HepG2 (cell line): ENCODE measurements at regions not wholly inside any gene's neighbourhood (a gene's known extent, or its start where the extent isn't known, plus 50 kb on each side); places are given as distances from the start of the nearest gene placed in this dataset.

Experiments
- ATAC-seq: fragments of 200-7000 bp; cut with Tn5 transposase; 3 replicates; pipeline ENCODE4 v1.9.1; 2020; ENCODE audit warnings: mild to moderate bottlenecking, moderate library complexity
- BruUV-seq: library from RNA; stranded (reverse); fragments of 400-500 nt; replicated peaks from 2 replicates; lab custom pipeline; 2021; lab: Mats Ljungman, UMichigan
- CTCF ChIA-PET: fragments of 300-600 bp; formaldehyde crosslinking; extraction: SDS; loops from one replicate; lab custom pipeline; 2021; ENCODE audit warnings: low total read pairs, inconsistent platforms, low intra/inter-chr PET ratio; lab: Yijun Ruan, JAX
- POLR2A ChIA-PET: fragments of 350-600 bp; sonication (Branson Sonifier 250); formaldehyde crosslinking; loops from one replicate; lab custom pipeline; 2020; ENCODE audit warnings: antibody characterized with exemption, inconsistent platforms; lab: Yijun Ruan, JAX
- DNase-seq: peaks from one replicate; pipeline ENCODE4 v3.0.0-alpha.2; 2015; ENCODE audit warnings: low spot score
- FAIRE-seq: peaks from 3 replicates; lab custom pipeline; 2011; peaks lifted over from hg19 to GRCh38; lab: Jason Lieb, UNC
- H2AFZ ChIP-seq: one replicate; pipeline ENCODE4 v1.6.1; 2011; ENCODE audit warnings: low read length, inconsistent platforms
- H3K27ac ChIP-seq: fragments of 300-600 bp; 3 replicates; pipeline ENCODE4 v1.8.0; 2011; ENCODE audit warnings: mixed run types, mild to moderate bottlenecking, mixed read lengths, low read length, inconsistent platforms; ENCODE audit not compliant: insufficient read depth; ENCODE audit errors: extremely low read length
- H3K27me3 ChIP-seq, 2 experiments: fragments of 200-600 bp in 1 of 2; 2 replicates in 1 of 2; 3 replicates in 1 of 2; pipeline versions ENCODE4 v1.6.0 to v1.8.0; 2011; ENCODE audit warnings: low read length in 2 of 2, mild to moderate bottlenecking in 2 of 2, moderate library complexity in 2 of 2, inconsistent platforms in 1 of 2; ENCODE audit not compliant: insufficient read depth in 2 of 2, control insufficient read depth in 1 of 2
- H3K36me3 ChIP-seq, 2 experiments: fragments of 200-600 bp in 1 of 2; replicated peaks in 1 of 2; 2 replicates in 1 of 2; 3 replicates in 1 of 2; pipeline versions ENCODE4 v1.5.1 to v1.8.0; 2011; ENCODE audit warnings: low read length in 2 of 2, inconsistent platforms in 1 of 2; ENCODE audit not compliant: insufficient read depth in 2 of 2, control insufficient read depth in 1 of 2
- H3K4me1 ChIP-seq: 2 replicates; pipeline ENCODE4 v1.5.1; 2012; ENCODE audit warnings: low read length, inconsistent platforms; ENCODE audit not compliant: insufficient read depth
- H3K4me2 ChIP-seq: 2 replicates; pipeline ENCODE4 v1.6.0; 2011; ENCODE audit warnings: low read depth, low read length, inconsistent platforms
- H3K4me3 ChIP-seq, 3 experiments: fragments of 200-600 bp in 1 of 3; sonication (generic), shearing (Covaris generic) in 1 of 3; replicated peaks in 1 of 3; 2 replicates each; pipeline ENCODE4 v1.5.1; 2011 to 2016; ENCODE audit warnings: low read length in 3 of 3, inconsistent platforms in 2 of 3, low read depth in 2 of 3, mild to moderate bottlenecking in 2 of 3, control low read depth in 1 of 3, mixed read lengths in 1 of 3; ENCODE audit not compliant: insufficient read depth in 1 of 3
- H3K79me2 ChIP-seq: one replicate; pipeline ENCODE4 v1.6.1; 2011; ENCODE audit warnings: low read length, inconsistent platforms; ENCODE audit not compliant: insufficient read depth
- H3K9ac ChIP-seq: 2 replicates; pipeline ENCODE4 v1.6.0; 2011; ENCODE audit warnings: mild to moderate bottlenecking, low read depth, low read length, inconsistent platforms; ENCODE audit not compliant: insufficient read depth
- H3K9me3 ChIP-seq: 2 replicates; pipeline ENCODE4 v1.5.1; 2012; ENCODE audit warnings: mild to moderate bottlenecking, low read length
- H4K20me1 ChIP-seq: 2 replicates; pipeline ENCODE4 v1.6.0; 2011; ENCODE audit warnings: inconsistent platforms, mild to moderate bottlenecking, low read length, moderate library complexity; ENCODE audit not compliant: insufficient read depth
- ARNTL ChIP-seq: sonication (generic); formaldehyde crosslinking; IDR thresholded peaks from 2 replicates; pipeline ENCODE4 v1.4.0; 2020; ENCODE audit warnings: mild to moderate bottlenecking, missing genetic modification reagents
- BCL6 ChIP-seq: IDR thresholded peaks from 2 replicates; pipeline ENCODE4 v1.6.1; 2016; ENCODE audit warnings: missing genetic modification reagents, missing compliant biosample characterization
- FOXC1 ChIP-seq: sonication (generic); formaldehyde crosslinking; IDR thresholded peaks from 2 replicates; pipeline ENCODE4 v1.8.0; 2022; ENCODE audit warnings: mild to moderate bottlenecking, missing genetic modification reagents, borderline replicate concordance
- KLF12 ChIP-seq: sonication (generic); formaldehyde crosslinking; IDR thresholded peaks from 2 replicates; pipeline ENCODE4 v1.4.0; 2020; ENCODE audit warnings: missing genetic modification reagents, borderline replicate concordance
- RXRA ChIP-seq: sonication (generic); formaldehyde crosslinking; IDR thresholded peaks from 2 replicates; pipeline ENCODE4 v1.5.1; 2020; ENCODE audit warnings: missing genetic modification reagents
- U2AF1 ChIP-seq: fragments of 200-400 bp; formaldehyde crosslinking; optimal IDR thresholded peaks from 2 replicates; pipeline ENCODE3; 2017; ENCODE audit warnings: mild to moderate bottlenecking, low read depth, low read length
- U2AF2 ChIP-seq: fragments of 200-400 bp; formaldehyde crosslinking; IDR thresholded peaks from 2 replicates; pipeline ENCODE4 v1.6.1; 2017; ENCODE audit warnings: low read depth, mild to moderate bottlenecking, low read length
- ZNF12 ChIP-seq: sonication (generic); formaldehyde crosslinking; IDR thresholded peaks from 2 replicates; pipeline ENCODE4 v1.5.0; 2020; ENCODE audit warnings: missing genetic modification reagents
- ZNF20 ChIP-seq: sonication (generic); formaldehyde crosslinking; IDR thresholded peaks from 2 replicates; pipeline ENCODE4 v1.4.0; 2020; ENCODE audit warnings: mild to moderate bottlenecking, moderate library complexity, missing genetic modification reagents
- ZNF281 ChIP-seq: sonication (generic); formaldehyde crosslinking; IDR thresholded peaks from 2 replicates; pipeline ENCODE4 v1.4.0; 2020; ENCODE audit warnings: missing genetic modification reagents, borderline replicate concordance
- ZNF543 ChIP-seq: sonication (generic); formaldehyde crosslinking; IDR thresholded peaks from 2 replicates; pipeline ENCODE4 v1.4.0; 2020; ENCODE audit warnings: mild to moderate bottlenecking, missing genetic modification reagents
- ZNF83 ChIP-seq: sonication (generic); formaldehyde crosslinking; IDR thresholded peaks from 2 replicates; pipeline ENCODE4 v1.4.0; 2020; ENCODE audit warnings: missing genetic modification reagents, mild to moderate bottlenecking, borderline replicate concordance
- WGBS: methylation state at CpG from one replicate; pipeline ENCODE4 v1.1.6; 2017; ENCODE audit warnings: low lambda C conversion rate; 5-methylcytosine and 5-hydroxymethylcytosine counted together
- in situ Hi-C: cut with HindIII; loops from 2 replicates; pipeline ENCODE4 v1.10.0; 2017; ENCODE audit warnings: low pct_unique_long_range_greater_than_20kb; ENCODE audit not compliant: extremely low pct_ligation_motif_present
- intact Hi-C: fragments of 100-400 bp; cut with micrococcal nuclease; formaldehyde crosslinking; loops from one replicate; pipeline ENCODE4 v1.10.0; 2022; ENCODE audit not compliant: unreplicated experiment
- TF ChIP-seq, protein P1 (sequence below): IDR thresholded peaks from 2 replicates; pipeline ENCODE4 v1.6.1; 2018; ENCODE audit warnings: missing genetic modification reagents, mild to moderate bottlenecking, missing compliant biosample characterization
- TF ChIP-seq, protein P2 (sequence below): sonication (generic); formaldehyde crosslinking; IDR thresholded peaks from 2 replicates; pipeline ENCODE4 v1.4.0; 2020; ENCODE audit warnings: mild to moderate bottlenecking, missing genetic modification reagents
- TF ChIP-seq, protein P3 (sequence below): sonication (generic); formaldehyde crosslinking; IDR thresholded peaks from 2 replicates; pipeline ENCODE4 v1.4.0; 2020; ENCODE audit warnings: mild to moderate bottlenecking, low read depth, missing genetic modification reagents

DNA sequence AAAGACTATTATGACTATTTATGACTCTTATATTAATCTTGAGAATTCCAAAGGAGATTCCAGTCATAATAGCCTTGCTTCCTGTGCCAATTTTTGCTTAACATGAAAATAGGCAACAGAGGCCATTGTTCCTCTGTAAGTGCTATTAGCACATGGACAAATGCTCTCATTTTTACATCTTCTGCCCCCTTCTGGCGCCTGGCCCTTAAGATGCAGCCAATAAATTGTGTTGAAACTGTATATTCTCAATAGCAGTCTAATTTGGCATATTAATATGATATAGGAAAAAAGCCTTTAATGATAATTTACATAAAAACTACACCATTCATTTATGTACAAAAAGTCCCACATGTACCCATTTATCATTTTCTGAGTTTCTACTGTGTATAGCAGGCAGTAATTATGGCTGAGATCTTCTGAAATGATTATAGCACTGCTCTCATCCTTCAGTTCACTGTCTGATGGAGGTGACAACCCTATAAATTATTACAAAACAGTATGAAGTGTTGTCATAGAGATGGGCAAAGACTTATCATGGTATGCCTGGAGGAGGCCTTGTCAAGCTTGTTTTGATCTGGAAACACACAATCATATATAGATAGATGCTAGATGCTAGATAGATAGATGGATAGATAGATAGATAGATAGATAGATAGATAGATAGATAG is 613.3 kb downstream of the TSN start (continued):
- TF ChIP-seq, protein P1, sequence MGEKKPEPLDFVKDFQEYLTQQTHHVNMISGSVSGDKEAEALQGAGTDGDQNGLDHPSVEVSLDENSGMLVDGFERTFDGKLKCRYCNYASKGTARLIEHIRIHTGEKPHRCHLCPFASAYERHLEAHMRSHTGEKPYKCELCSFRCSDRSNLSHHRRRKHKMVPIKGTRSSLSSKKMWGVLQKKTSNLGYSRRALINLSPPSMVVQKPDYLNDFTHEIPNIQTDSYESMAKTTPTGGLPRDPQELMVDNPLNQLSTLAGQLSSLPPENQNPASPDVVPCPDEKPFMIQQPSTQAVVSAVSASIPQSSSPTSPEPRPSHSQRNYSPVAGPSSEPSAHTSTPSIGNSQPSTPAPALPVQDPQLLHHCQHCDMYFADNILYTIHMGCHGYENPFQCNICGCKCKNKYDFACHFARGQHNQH, result no peak
- TF ChIP-seq FOXC1 (CRISPR knock-in tag) (no peak), U2AF2 (no peak)
- TF ChIP-seq, protein P2, sequence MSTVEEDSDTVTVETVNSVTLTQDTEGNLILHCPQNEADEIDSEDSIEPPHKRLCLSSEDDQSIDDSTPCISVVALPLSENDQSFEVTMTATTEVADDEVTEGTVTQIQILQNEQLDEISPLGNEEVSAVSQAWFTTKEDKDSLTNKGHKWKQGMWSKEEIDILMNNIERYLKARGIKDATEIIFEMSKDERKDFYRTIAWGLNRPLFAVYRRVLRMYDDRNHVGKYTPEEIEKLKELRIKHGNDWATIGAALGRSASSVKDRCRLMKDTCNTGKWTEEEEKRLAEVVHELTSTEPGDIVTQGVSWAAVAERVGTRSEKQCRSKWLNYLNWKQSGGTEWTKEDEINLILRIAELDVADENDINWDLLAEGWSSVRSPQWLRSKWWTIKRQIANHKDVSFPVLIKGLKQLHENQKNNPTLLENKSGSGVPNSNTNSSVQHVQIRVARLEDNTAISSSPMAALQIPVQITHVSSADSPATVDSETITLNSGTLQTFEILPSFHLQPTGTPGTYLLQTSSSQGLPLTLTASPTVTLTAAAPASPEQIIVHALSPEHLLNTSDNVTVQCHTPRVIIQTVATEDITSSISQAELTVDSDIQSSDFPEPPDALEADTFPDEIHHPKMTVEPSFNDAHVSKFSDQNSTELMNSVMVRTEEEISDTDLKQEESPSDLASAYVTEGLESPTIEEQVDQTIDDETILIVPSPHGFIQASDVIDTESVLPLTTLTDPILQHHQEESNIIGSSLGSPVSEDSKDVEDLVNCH (CRISPR knock-in tag), result no peak

- ATAC-seq (no peak), DNase-seq (no peak), FAIRE-seq (no peak)
- no peak overlapping the region for H3K27ac ChIP-seq
- H3K36me3 ChIP-seq, result no peaks in the 10 kb centered on the region
- 59% methylated on average over 1 of the region's 1 CpG for WGBS
- in situ Hi-C loops, result no loop called here
- H3K9ac ChIP-seq, result no peak overlapping the region
- intact Hi-C loops, result no loop called here
- H2AFZ ChIP-seq, result no peak overlapping the region
- ChIA-PET POLR2A (no interaction called here), CTCF (no interaction called here)
- H3K9me3 ChIP-seq, result no peaks in the 10 kb centered on the region
- H3K27me3 ChIP-seq, result no peaks in the 10 kb centered on the region; a peak in 1 of 5 replicates
- H3K4me1 ChIP-seq, result no peaks in the 10 kb centered on the region
- H3K4me3 ChIP-seq, result no peak overlapping the region
- no peak overlapping the region for H3K4me2 ChIP-seq
- no peaks in the 10 kb centered on the region for H3K79me2 ChIP-seq
- no peaks in the 10 kb centered on the region for H4K20me1 ChIP-seq
- BruUV-seq, result no TSS peak
- TF ChIP-seq KLF12 (CRISPR knock-in tag) (no peak), RXRA (CRISPR knock-in tag) (no peak), ZNF543 (CRISPR knock-in tag) (no peak), BCL6 (CRISPR knock-in tag) (no peak), ZNF12 (no peak), ZNF281 (CRISPR knock-in tag) (no peak), ZNF20 (CRISPR knock-in tag) (no peak), U2AF1 (no peak), ARNTL (CRISPR knock-in tag) (no peak), ZNF83 (CRISPR knock-in tag) (no peak)
- TF ChIP-seq, protein P3, sequence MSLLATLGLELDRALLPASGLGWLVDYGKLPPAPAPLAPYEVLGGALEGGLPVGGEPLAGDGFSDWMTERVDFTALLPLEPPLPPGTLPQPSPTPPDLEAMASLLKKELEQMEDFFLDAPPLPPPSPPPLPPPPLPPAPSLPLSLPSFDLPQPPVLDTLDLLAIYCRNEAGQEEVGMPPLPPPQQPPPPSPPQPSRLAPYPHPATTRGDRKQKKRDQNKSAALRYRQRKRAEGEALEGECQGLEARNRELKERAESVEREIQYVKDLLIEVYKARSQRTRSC (CRISPR knock-in tag), result no peak
Observed at GRCh38 chr2:122378521-122378920, 623.1 kb downstream of the TSN start.
